ENCODE measurements at regions not wholly inside any gene's neighbourhood (a gene's known extent, or its start where the extent isn't known, plus 50 kb on each side); places are given as distances from the start of the nearest gene placed in this dataset.

- no peaks in the 10 kb centered on the region for H3K4me1 ChIP-seq (ENCODE audit: control insufficient read depth in 1 of 2, insufficient read depth in 2 of 2, low read length in 2 of 2)
- H4K20me1 ChIP-seq (ENCODE audit: insufficient read depth): no peaks in the 10 kb centered on the region
- intact Hi-C loops (cut with micrococcal nuclease): no loop called here
- H3K4me3 ChIP-seq (replicated peaks in 1 of 2; ENCODE audit: low read depth in 1 of 2, low read length in 2 of 2): no peak overlapping the region
- no peaks in the 10 kb centered on the region for H3K79me2 ChIP-seq (ENCODE audit: insufficient read depth, low read length)
- RAD21 ChIA-PET (ENCODE audit: low non-redundant PET in 1 of 2, low total read pairs in 2 of 2, uncharacterized antibody in 2 of 2, unreplicated experiment in 2 of 2): no interaction called here
- POLR2A ChIA-PET: no interaction called here
- no TSS peak for BruUV-seq (replicated peaks)
- no peak overlapping the region for H3K27ac ChIP-seq (ENCODE audit: low read depth, low read length)
- no peak overlapping the region for H2AFZ ChIP-seq (ENCODE audit: low read depth, low read length, poor library complexity, severe bottlenecking)
- DNase-seq (ENCODE audit: low read depth, low spot score) (no peak), ATAC-seq (no peak)
- H3K36me3 ChIP-seq (ENCODE audit: control insufficient read depth in 1 of 2, insufficient read depth in 2 of 2, low read length in 2 of 2): no peaks in the 10 kb centered on the region
- no peaks in the 10 kb centered on the region for H3K9me2 ChIP-seq (ENCODE audit: insufficient read depth)
- no peak overlapping the region for H3K4me2 ChIP-seq (ENCODE audit: low read length)
- H3K9me3 ChIP-seq (ENCODE audit: control insufficient read depth in 1 of 2, insufficient read depth in 1 of 2, low read depth in 1 of 2, low read length in 2 of 2): no peaks in the 10 kb centered on the region
- H3K27me3 ChIP-seq (ENCODE audit: insufficient read depth, low read length): peaks cover 41% of the 10 kb centered on the region
- TF ChIP-seq POLR2A (IDR thresholded peaks at IDR 0.05; ENCODE audit: borderline replicate concordance, extremely low read depth, insufficient read depth, insufficient read length): no peak
- TF ChIP-seq CTCF (IDR thresholded peaks at IDR 0.05 in 2 of 3, conservative IDR thresholded peaks at IDR 0.05 in 1 of 3; ENCODE audit: borderline replicate concordance in 1 of 3, insufficient read depth in 1 of 3, low read depth in 2 of 3, low read length in 2 of 3): no peak
- TF ChIP-seq EZH2phosphoT487 (IDR thresholded peaks at IDR 0.05; ENCODE audit: borderline replicate concordance): no peak
- TF ChIP-seq SIN3A (IDR thresholded peaks at IDR 0.05; ENCODE audit: low read depth): no peak
- TF ChIP-seq POLR2AphosphoS5 (IDR thresholded peaks at IDR 0.05; ENCODE audit: low read depth, low read length): no peak
- TF ChIP-seq FOSL1 (IDR thresholded peaks at IDR 0.05; ENCODE audit: low read depth): no peak
- no peak for TF ChIP-seq CBX3 (IDR thresholded peaks at IDR 0.05; ENCODE audit: low read depth)
- no peak for TF ChIP-seq SRF (IDR thresholded peaks at IDR 0.05; ENCODE audit: low read depth)
- TF ChIP-seq SP1 (IDR thresholded peaks at IDR 0.05; ENCODE audit: low read depth): no peak
- TF ChIP-seq RAD21 (IDR thresholded peaks at IDR 0.05; ENCODE audit: low read depth): no peak
- TF ChIP-seq EZH2 (IDR thresholded peaks at IDR 0.05): no peak
- no peak for TF ChIP-seq YY1 (IDR thresholded peaks at IDR 0.05; ENCODE audit: extremely low read depth, insufficient replicate concordance, low read depth, low read length)
- TF ChIP-seq JUND (IDR thresholded peaks at IDR 0.05): no peak
- TF ChIP-seq ZBTB33 (IDR thresholded peaks at IDR 0.05; ENCODE audit: extremely low read depth, insufficient replicate concordance, low read length): no peak
- TF ChIP-seq ELF1 (IDR thresholded peaks at IDR 0.05; ENCODE audit: borderline replicate concordance, low read depth): no peak
- no peak for TF ChIP-seq CEBPB (IDR thresholded peaks at IDR 0.05; ENCODE audit: low read depth)
- TF ChIP-seq REST (IDR thresholded peaks at IDR 0.05; ENCODE audit: low read depth): no peak
- no peak overlapping the region for H3K9ac ChIP-seq (ENCODE audit: low read length)
- CTCF ChIA-PET: no interaction called here
Observed at GRCh38 chr10:104563051-104563450, 78.0 kb upstream of the SORCS3 start.
